Upper lobe of right lung (tissue), 1 donor: ENCODE measurements at regions not wholly inside any gene's neighbourhood (a gene's known extent, or its start where the extent isn't known, plus 50 kb on each side); places are given as distances from the start of the nearest gene placed in this dataset.

Experiments used
- ATAC-seq: fragments of 200-7000 bp; cut with Tn5 transposase; one replicate; pipeline ENCODE4 v1.9.1; 2020; ENCODE audit warnings: mild to moderate bottlenecking, moderate library complexity
- DNase-seq: peaks from one replicate; pipeline ENCODE4 v3.0.0-alpha.2; 2020
- H3K27ac ChIP-seq: fragments of 200-600 bp; one replicate; pipeline ENCODE4 v1.8.0; 2022
- H3K27me3 ChIP-seq: fragments of 200-600 bp; one replicate; pipeline ENCODE4 v1.8.0; 2022; ENCODE audit warnings: mild to moderate bottlenecking
- H3K36me3 ChIP-seq: fragments of 200-600 bp; one replicate; pipeline ENCODE4 v1.8.0; 2022
- H3K4me1 ChIP-seq: fragments of 200-600 bp; one replicate; pipeline ENCODE4 v1.8.0; 2022
- H3K4me3 ChIP-seq: fragments of 200-600 bp; one replicate; pipeline ENCODE4 v1.8.0; 2022; ENCODE audit warnings: mild to moderate bottlenecking
- H3K9me3 ChIP-seq: fragments of 200-600 bp; one replicate; pipeline ENCODE4 v1.8.0; 2022
- CTCF ChIP-seq: fragments of 200-600 bp; IDR thresholded peaks from one replicate; pipeline ENCODE4 v1.8.0; 2022; ENCODE audit warnings: antibody characterized with exemption
- intact Hi-C: fragments of 100-400 bp; cut with DNase I; formaldehyde crosslinking; loops from one replicate; pipeline ENCODE4 v1.11.0; 2022
- donor health status: DM: no; HTN: yes; CAD: no; lungs with severe emphysema.

- Histone ChIP-seq H3K27me3 (peaks cover 1% of the 10 kb centered on the region), H3K36me3 (no peaks in the 10 kb centered on the region), H3K4me3 (no peak overlapping the region), H3K9me3 (no peaks in the 10 kb centered on the region), H3K4me1 (no peaks in the 10 kb centered on the region), H3K27ac (no peak overlapping the region)
- intact Hi-C loops, result no loop called here
- peak; percentile 88 for ATAC-seq
- DNase-seq, result peak; percentile 84
- peak; percentile 85 for TF ChIP-seq CTCF
These were observed 222.0 kb upstream of the PDE10A start for GRCh38 chr6:165884813-165885765.

- intact Hi-C loops, result no loop called here
- ATAC-seq (no peak), DNase-seq (no peak)
- no peaks in the 10 kb centered on the region for H3K4me1 ChIP-seq
- no peak overlapping the region for H3K4me3 ChIP-seq
- no peaks in the 10 kb centered on the region for H3K36me3 ChIP-seq
- H3K27ac ChIP-seq, result no peak overlapping the region
- no peaks in the 10 kb centered on the region for H3K9me3 ChIP-seq
- H3K27me3 ChIP-seq, result peaks cover 4% of the 10 kb centered on the region
- TF ChIP-seq CTCF, result no peak
These were observed 221.0 kb upstream of the PDE10A start for GRCh38 chr6:165883851-165884640.

GRCh38 chr6:165881806-165882205 lies 218.8 kb upstream of the PDE10A start:
- ATAC-seq (no peak), DNase-seq (no peak)
- no peaks in the 10 kb centered on the region for H3K36me3 ChIP-seq
- H3K4me1 ChIP-seq, result no peaks in the 10 kb centered on the region
- intact Hi-C loops, result no loop called here
- H3K27ac ChIP-seq, result no peak overlapping the region
- H3K9me3 ChIP-seq, result no peaks in the 10 kb centered on the region
- H3K4me3 ChIP-seq, result no peak overlapping the region
- TF ChIP-seq CTCF, result no peak
- peaks cover 4% of the 10 kb centered on the region for H3K27me3 ChIP-seq

GRCh38 chr6:165880686-165881085 lies 217.6 kb upstream of the PDE10A start:
- intact Hi-C loops, result no loop called here

GRCh38 chr6:165877773-165878172 lies 214.7 kb upstream of the PDE10A start:
- DNase-seq (no peak), ATAC-seq (no peak)
- no peak overlapping the region for H3K4me3 ChIP-seq
- H3K4me1 ChIP-seq, result no peaks in the 10 kb centered on the region
- peaks cover 4% of the 10 kb centered on the region for H3K27me3 ChIP-seq
- no peaks in the 10 kb centered on the region for H3K36me3 ChIP-seq
- H3K9me3 ChIP-seq, result no peaks in the 10 kb centered on the region
- intact Hi-C loops, result no loop called here
- H3K27ac ChIP-seq, result no peak overlapping the region
- no peak for TF ChIP-seq CTCF

More at GRCh38 chr6:165880686-165881085, 217.6 kb upstream of the PDE10A start:
- no peak overlapping the region for H3K4me3 ChIP-seq
- ATAC-seq, result no peak
- H3K9me3 ChIP-seq, result no peaks in the 10 kb centered on the region
- H3K27me3 ChIP-seq, result peaks cover 4% of the 10 kb centered on the region
- TF ChIP-seq CTCF, result no peak
- H3K36me3 ChIP-seq, result no peaks in the 10 kb centered on the region
- H3K27ac ChIP-seq, result no peak overlapping the region
- no peak for DNase-seq
- no peaks in the 10 kb centered on the region for H3K4me1 ChIP-seq
